Loucy (cell line): ENCODE measurements at regions not wholly inside any gene's neighbourhood (a gene's known extent, or its start where the extent isn't known, plus 50 kb on each side); places are given as distances from the start of the nearest gene placed in this dataset.

Experiments
- EZH2phosphoT487 ChIP-seq: fragments of 200-600 bp; IDR thresholded peaks from 2 replicates; pipeline ENCODE4 v1.6.1; 2018; ENCODE audit warnings: antibody characterized with exemption, mild to moderate bottlenecking, moderate library complexity, borderline replicate concordance
- TF ChIP-seq, protein P1 (sequence below): fragments of 200-600 bp; sonication (generic); conservative IDR thresholded peaks from 2 replicates; pipeline ENCODE4 v1.5.1; 2014; ENCODE audit warnings: mild to moderate bottlenecking, antibody characterized with exemption, low read length

DNA sequence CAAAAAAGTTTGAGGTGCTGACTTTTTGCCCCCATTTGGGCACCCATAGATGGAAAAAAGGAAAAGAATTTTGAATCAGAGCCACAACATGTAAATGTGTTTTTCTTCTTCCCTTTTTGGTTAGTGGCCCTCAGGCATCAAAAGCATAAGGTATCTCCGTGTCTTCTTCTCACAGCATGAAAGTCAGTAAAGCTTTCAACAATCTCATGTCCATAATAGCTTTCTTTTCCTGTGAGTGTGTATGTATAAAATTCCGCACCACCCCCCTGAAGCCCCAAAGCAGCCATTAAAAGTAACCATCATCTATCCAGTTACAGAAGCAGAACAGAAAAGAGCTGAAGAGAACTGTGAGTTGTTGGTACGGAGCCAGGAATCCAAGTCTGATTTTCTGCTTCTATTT, 1539.7 kb upstream of the ACVR2A start:
- TF ChIP-seq, protein P1, sequence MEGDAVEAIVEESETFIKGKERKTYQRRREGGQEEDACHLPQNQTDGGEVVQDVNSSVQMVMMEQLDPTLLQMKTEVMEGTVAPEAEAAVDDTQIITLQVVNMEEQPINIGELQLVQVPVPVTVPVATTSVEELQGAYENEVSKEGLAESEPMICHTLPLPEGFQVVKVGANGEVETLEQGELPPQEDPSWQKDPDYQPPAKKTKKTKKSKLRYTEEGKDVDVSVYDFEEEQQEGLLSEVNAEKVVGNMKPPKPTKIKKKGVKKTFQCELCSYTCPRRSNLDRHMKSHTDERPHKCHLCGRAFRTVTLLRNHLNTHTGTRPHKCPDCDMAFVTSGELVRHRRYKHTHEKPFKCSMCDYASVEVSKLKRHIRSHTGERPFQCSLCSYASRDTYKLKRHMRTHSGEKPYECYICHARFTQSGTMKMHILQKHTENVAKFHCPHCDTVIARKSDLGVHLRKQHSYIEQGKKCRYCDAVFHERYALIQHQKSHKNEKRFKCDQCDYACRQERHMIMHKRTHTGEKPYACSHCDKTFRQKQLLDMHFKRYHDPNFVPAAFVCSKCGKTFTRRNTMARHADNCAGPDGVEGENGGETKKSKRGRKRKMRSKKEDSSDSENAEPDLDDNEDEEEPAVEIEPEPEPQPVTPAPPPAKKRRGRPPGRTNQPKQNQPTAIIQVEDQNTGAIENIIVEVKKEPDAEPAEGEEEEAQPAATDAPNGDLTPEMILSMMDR = no peak
- no peak for TF ChIP-seq EZH2phosphoT487
